Retinal pigment epithelial cell (primary cell): ENCODE measurements at regions not wholly inside any gene's neighbourhood (a gene's known extent, or its start where the extent isn't known, plus 50 kb on each side); places are given as distances from the start of the nearest gene placed in this dataset.

Source experiments
- DNase-seq: peaks from one replicate; pipeline ENCODE4 v3.0.0-alpha.2; 2010; ENCODE audit warnings: low read depth
- H3K4me3 ChIP-seq: 2 replicates; pipeline ENCODE4 v1.5.1; 2011; ENCODE audit warnings: mild to moderate bottlenecking, low read length, control low read depth, moderate library complexity
- CTCF ChIP-seq: conservative IDR thresholded peaks from 2 replicates; pipeline ENCODE4 v1.5.1; 2011; ENCODE audit warnings: low read depth, low read length, control low read depth, inconsistent platforms

DNA sequence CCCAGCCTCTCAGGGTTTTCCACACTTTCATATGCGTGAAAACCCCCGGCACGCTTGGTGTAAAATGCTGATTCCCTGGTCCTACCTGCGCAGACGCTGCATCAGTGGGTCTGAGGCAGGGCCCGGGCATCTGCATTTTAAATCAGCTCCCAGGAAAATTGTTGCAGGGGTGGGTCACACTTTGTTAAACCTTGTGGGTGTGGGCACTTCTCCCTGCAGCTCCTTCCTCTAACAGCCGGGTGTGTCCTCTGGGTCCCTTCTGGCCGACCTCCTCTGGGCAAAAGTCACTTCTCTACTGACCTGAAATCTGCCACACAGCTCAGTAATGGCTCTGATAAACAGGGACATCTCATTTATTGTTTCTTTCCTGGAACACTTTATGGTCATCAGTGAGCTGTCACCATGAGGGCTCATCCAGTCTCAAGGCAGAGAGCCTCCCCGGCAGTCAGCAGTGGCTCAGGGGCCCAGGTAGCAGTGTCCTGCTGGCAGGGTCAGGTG, 52.8 kb upstream of the TMPRSS2 start:
- H3K4me3 ChIP-seq, result no peak overlapping the region
- TF ChIP-seq CTCF, result no peak
- DNase-seq, result no peak

GRCh38 chr21:41559658-41560631, 52.0 kb upstream of the TMPRSS2 start:
- no peak overlapping the region for H3K4me3 ChIP-seq
- TF ChIP-seq CTCF, result no peak
- DNase-seq, result no peak

DNA sequence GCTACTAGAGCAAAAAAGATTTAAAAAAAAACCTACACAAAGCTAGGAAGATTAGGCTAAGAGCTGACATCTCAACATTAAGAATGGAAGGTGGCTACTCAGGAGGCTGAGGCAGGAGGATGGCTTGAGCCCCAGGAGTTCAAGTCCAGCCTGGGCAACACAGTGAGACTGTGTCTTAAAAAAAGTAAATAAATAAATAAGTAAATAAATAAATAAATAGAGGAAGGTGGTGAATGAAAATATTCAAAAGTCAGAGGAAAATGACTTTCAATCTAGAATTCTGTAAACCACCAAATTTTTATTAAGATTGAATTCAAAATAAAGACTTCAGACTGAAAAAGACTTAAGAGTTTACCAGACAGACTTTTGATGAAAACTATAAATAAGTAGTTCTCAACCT, 50.9 kb upstream of the TMPRSS2 start:
- no peak for TF ChIP-seq CTCF
- DNase-seq, result no peak
- no peak overlapping the region for H3K4me3 ChIP-seq

- DNase-seq, result no peak
- H3K4me3 ChIP-seq, result no peak overlapping the region
- no peak for TF ChIP-seq CTCF
Measured at GRCh38 chr21:41557884-41558283, 49.9 kb upstream of the TMPRSS2 start.
